IMR-90 (cell line): ENCODE measurements at regions not wholly inside any gene's neighbourhood (a gene's known extent, or its start where the extent isn't known, plus 50 kb on each side); places are given as distances from the start of the nearest gene placed in this dataset.

Source experiments
- ATAC-seq: fragments of 200-7000 bp; cut with Tn5 transposase; 2 replicates; pipeline ENCODE4 v1.9.1; 2020; ENCODE audit warnings: low read depth, mild to moderate bottlenecking, moderate library complexity
- BruUV-seq: library from RNA; stranded (reverse); fragments of 400-500 nt; replicated peaks from 2 replicates; lab custom pipeline; 2021; lab: Mats Ljungman, UMichigan
- CTCF ChIA-PET: fragments of 300-600 bp; formaldehyde crosslinking; extraction: SDS; loops from one replicate; lab custom pipeline; 2021; ENCODE audit warnings: antibody characterized with exemption; lab: Yijun Ruan, JAX
- POLR2A ChIA-PET: fragments of 300-600 bp; sonication (Branson Sonifier 250); formaldehyde crosslinking; loops from one replicate; lab custom pipeline; 2022; ENCODE audit warnings: antibody characterized with exemption; ENCODE audit not compliant: unreplicated experiment; lab: Charles Lee
- DNase-seq: peaks from one replicate; pipeline ENCODE4 v3.0.0; 2013
- H2AFZ ChIP-seq: replicated peaks from 2 replicates; pipeline ENCODE3; 2013; ENCODE audit warnings: low read length, mild to moderate bottlenecking; ENCODE audit not compliant: poor library complexity
- H2AK5ac ChIP-seq: 2 replicates; pipeline ENCODE4 v1.6.1; 2013; ENCODE audit warnings: low read depth, low read length, inconsistent platforms
- H2AK9ac ChIP-seq: replicated peaks from 2 replicates; pipeline ENCODE3; 2013; ENCODE audit warnings: mild to moderate bottlenecking, low read depth, low read length, moderate library complexity; ENCODE audit not compliant: poor library complexity
- H2BK120ac ChIP-seq: 2 replicates; pipeline ENCODE4 v1.6.1; 2013; ENCODE audit warnings: low read depth, low read length, inconsistent platforms
- H2BK15ac ChIP-seq: 3 replicates; pipeline ENCODE4 v1.6.1; 2013; ENCODE audit warnings: low read depth, low read length, inconsistent platforms
- H2BK20ac ChIP-seq: 2 replicates; pipeline ENCODE4 v1.6.1; 2013; ENCODE audit warnings: low read depth, mild to moderate bottlenecking, inconsistent platforms, low read length, moderate library complexity
- H2BK5ac ChIP-seq: 2 replicates; pipeline ENCODE4 v1.6.1; 2013; ENCODE audit warnings: mild to moderate bottlenecking, low read depth, low read length, inconsistent platforms; ENCODE audit not compliant: poor library complexity, severe bottlenecking
- H3K14ac ChIP-seq: replicated peaks from 2 replicates; pipeline ENCODE4 v1.6.1; 2013; ENCODE audit warnings: low read depth, low read length, inconsistent platforms
- H3K18ac ChIP-seq: 2 replicates; pipeline ENCODE4 v1.6.1; 2013; ENCODE audit warnings: low read depth, low read length, control low read depth
- H3K23ac ChIP-seq: 2 replicates; pipeline ENCODE4 v1.6.1; 2013; ENCODE audit warnings: low read depth, low read length, inconsistent platforms
- H3K27ac ChIP-seq: 2 replicates; pipeline ENCODE4 v1.5.1; 2013; ENCODE audit warnings: mild to moderate bottlenecking, control low read depth, low read length; ENCODE audit not compliant: insufficient read depth
- H3K27me3 ChIP-seq: 2 replicates; pipeline ENCODE4 v1.6.1; 2013; ENCODE audit warnings: low read length; ENCODE audit not compliant: control insufficient read depth, insufficient read depth
- H3K36me3 ChIP-seq: 2 replicates; pipeline ENCODE4 v1.6.1; 2013; ENCODE audit warnings: low read length, mixed read lengths; ENCODE audit not compliant: control insufficient read depth, insufficient read depth
- H3K4ac ChIP-seq: 2 replicates; pipeline ENCODE4 v1.6.1; 2013; ENCODE audit warnings: low read depth, low read length, inconsistent platforms
- H3K4me1 ChIP-seq: 2 replicates; pipeline ENCODE4 v1.6.1; 2013; ENCODE audit warnings: low read length, mixed read lengths; ENCODE audit not compliant: control insufficient read depth, insufficient read depth
- H3K4me2 ChIP-seq: 2 replicates; pipeline ENCODE4 v1.6.1; 2013; ENCODE audit warnings: low read depth, mild to moderate bottlenecking, control low read depth, low read length, moderate library complexity
- H3K4me3 ChIP-seq: 2 replicates; pipeline ENCODE4 v1.5.1; 2013; ENCODE audit warnings: low read depth, mild to moderate bottlenecking, control low read depth, low read length, moderate library complexity; ENCODE audit not compliant: insufficient read depth
- H3K56ac ChIP-seq: 2 replicates; pipeline ENCODE4 v1.6.1; 2013; ENCODE audit warnings: low read length, inconsistent platforms; ENCODE audit not compliant: insufficient read depth; ENCODE audit errors: extremely low read depth
- H3K79me1 ChIP-seq, 2 experiments: 2 replicates each; pipeline ENCODE4 v1.6.1; 2013; ENCODE audit warnings: low read length in 2 of 2, inconsistent platforms in 1 of 2, low read depth in 1 of 2
- H3K9ac ChIP-seq: 2 replicates; pipeline ENCODE4 v1.6.1; 2013; ENCODE audit warnings: low read depth, low read length, control low read depth
- H3K9me1 ChIP-seq: 2 replicates; pipeline ENCODE4 v1.6.1; 2013; ENCODE audit warnings: low read length, inconsistent platforms; ENCODE audit not compliant: insufficient read depth
- H3K9me3 ChIP-seq: 2 replicates; pipeline ENCODE4 v1.6.1; 2013; ENCODE audit warnings: low read length; ENCODE audit not compliant: control insufficient read depth, insufficient read depth
- H4K20me1 ChIP-seq: 2 replicates; pipeline ENCODE4 v1.6.1; 2013; ENCODE audit warnings: low read length, inconsistent platforms; ENCODE audit not compliant: insufficient read depth
- H4K5ac ChIP-seq: 2 replicates; pipeline ENCODE4 v1.6.1; 2013; ENCODE audit warnings: mild to moderate bottlenecking, low read depth, low read length, control low read depth
- H4K8ac ChIP-seq, 2 experiments: 2 replicates each; pipeline ENCODE4 v1.6.1; 2013; ENCODE audit warnings: low read depth in 2 of 2, low read length in 2 of 2, control low read depth in 1 of 2, inconsistent platforms in 1 of 2
- H4K91ac ChIP-seq: 2 replicates; pipeline ENCODE4 v1.6.1; 2013; ENCODE audit warnings: low read depth, low read length, inconsistent platforms; ENCODE audit not compliant: insufficient read depth
- RFX5 ChIP-seq: IDR thresholded peaks from 2 replicates; pipeline ENCODE4 v1.8.0; 2012; ENCODE audit warnings: low read depth, mild to moderate bottlenecking, low read length, moderate library complexity
- WGBS, 2 experiments: methylation state at CpG; one replicate each; pipeline versions ENCODE4 v1.1.5 to v1.1.7; 2013; ENCODE audit warnings: missing lambda C conversion rate in 2 of 2; ENCODE audit not compliant: insufficient read length in 1 of 2; ENCODE audit errors: extremely low coverage in 2 of 2; 5-methylcytosine and 5-hydroxymethylcytosine counted together
- dilution Hi-C: fragments of 300-500 bp; cut with HindIII; formaldehyde crosslinking; loops from one replicate; pipeline ENCODE4 v1.14.3; 2018; ENCODE audit warnings: low sequenced_read_pairs; ENCODE audit not compliant: unreplicated experiment
- in situ Hi-C: fragments of 300-500 bp; cut with MboI; formaldehyde crosslinking; loops from 3 replicates; pipeline ENCODE4 v1.14.3; 2019; ENCODE audit warnings: low sequenced_read_pairs, inconsistent platforms, mixed read lengths
- intact Hi-C: fragments of 100-400 bp; cut with micrococcal nuclease; formaldehyde crosslinking; loops from 2 replicates; pipeline ENCODE4 v1.10.0; 2022

DNA sequence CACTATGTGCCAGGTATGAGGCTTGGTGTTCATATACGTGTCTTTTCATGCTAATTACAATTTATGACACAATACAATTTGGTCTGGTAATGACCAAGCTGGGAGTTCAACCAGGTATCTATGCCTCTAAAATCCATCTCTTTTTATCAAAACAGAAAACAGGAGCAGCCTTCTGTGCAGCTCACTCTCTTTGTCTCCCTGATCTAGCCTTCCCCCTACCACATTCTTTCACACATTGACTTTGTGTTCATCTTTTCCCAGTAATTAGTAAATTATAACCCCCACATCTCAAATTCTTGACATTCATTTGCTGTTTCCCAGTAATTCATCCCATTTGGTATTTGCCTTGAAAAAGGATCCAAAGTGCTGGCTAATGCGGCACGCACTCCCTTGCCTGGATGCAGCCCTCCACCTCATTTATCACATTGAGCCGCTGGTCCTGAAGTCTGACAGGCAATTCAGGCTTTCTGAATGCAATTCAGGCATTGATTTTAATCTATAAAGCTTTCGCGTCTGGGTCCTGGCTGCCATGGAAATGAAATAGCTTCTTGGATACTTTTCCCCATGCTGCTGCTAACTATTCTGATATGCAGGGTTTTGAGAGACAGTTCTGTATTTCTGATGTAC is 112.5 kb upstream of the ANKRD1 start:
- H3K27me3 ChIP-seq: peaks cover 2% of the 10 kb centered on the region
- no peak overlapping the region for H2AFZ ChIP-seq
- H3K23ac ChIP-seq: no peak overlapping the region
- no peak overlapping the region for H4K91ac ChIP-seq
- H2AK5ac ChIP-seq: no peak overlapping the region
- no TSS peak for BruUV-seq
- H3K36me3 ChIP-seq: no peaks in the 10 kb centered on the region
- no peak overlapping the region for H3K4me3 ChIP-seq
- H3K18ac ChIP-seq: no peak overlapping the region
- H3K14ac ChIP-seq: no peak overlapping the region
- CTCF ChIA-PET: no interaction called here
- H4K5ac ChIP-seq: no peak overlapping the region
- no peak overlapping the region for H3K4ac ChIP-seq
- dilution Hi-C loops: no loop called here
- no peak overlapping the region for H2BK20ac ChIP-seq
- TF ChIP-seq RFX5: no peak
- no peak overlapping the region for H2BK120ac ChIP-seq
- H2BK5ac ChIP-seq: no peak overlapping the region
- no peak overlapping the region for H2BK15ac ChIP-seq
- no peaks in the 10 kb centered on the region for H3K79me1 ChIP-seq
- POLR2A ChIA-PET: no interaction called here
- no CpG with 5 or more reads among the region's 6 CpGs for WGBS, 2 experiments
- intact Hi-C loops: no loop called here
- no peak overlapping the region for H2AK9ac ChIP-seq
- H3K9me3 ChIP-seq: no peaks in the 10 kb centered on the region
- H3K56ac ChIP-seq: no peak overlapping the region
- no peak overlapping the region for H4K8ac ChIP-seq
- no peak overlapping the region for H3K27ac ChIP-seq
- ATAC-seq (no peak), DNase-seq (no peak)
- in situ Hi-C loops: no loop called here
- peaks cover 4% of the 10 kb centered on the region; the same call in 1 of the 2 replicates for H3K4me1 ChIP-seq
- no peak overlapping the region for H3K9ac ChIP-seq
- H3K9me1 ChIP-seq: 0 out of 2 replicates have a peak, but pooled peaks cover 2% of the 10 kb centered on the region
- H3K4me2 ChIP-seq: no peak overlapping the region
- H4K20me1 ChIP-seq: no peaks in the 10 kb centered on the region
